ENCODE measurements at regions not wholly inside any gene's neighbourhood (a gene's known extent, or its start where the extent isn't known, plus 50 kb on each side); places are given as distances from the start of the nearest gene placed in this dataset.

DNA sequence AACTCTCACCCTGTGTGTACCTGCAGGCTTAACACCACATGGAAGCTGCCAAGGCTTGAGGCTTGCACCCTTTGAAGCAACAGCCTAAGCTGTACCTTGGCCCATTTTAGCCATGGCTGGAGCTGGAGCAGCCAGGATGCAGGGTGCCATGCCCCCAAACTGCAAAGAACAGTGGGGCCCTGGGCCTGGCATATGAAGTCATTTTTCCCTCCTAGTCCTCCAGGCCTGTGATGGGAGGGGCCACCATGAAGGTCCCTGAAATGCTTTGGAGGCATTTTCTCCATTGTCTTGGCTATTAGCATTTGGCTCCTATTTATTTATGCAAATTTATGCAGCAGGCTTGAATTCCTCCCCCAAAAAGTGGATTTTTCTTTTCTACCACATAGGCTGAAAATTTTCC, 238.4 kb downstream of the CDCA7 start:
- TF ChIP-seq, protein P1, sequence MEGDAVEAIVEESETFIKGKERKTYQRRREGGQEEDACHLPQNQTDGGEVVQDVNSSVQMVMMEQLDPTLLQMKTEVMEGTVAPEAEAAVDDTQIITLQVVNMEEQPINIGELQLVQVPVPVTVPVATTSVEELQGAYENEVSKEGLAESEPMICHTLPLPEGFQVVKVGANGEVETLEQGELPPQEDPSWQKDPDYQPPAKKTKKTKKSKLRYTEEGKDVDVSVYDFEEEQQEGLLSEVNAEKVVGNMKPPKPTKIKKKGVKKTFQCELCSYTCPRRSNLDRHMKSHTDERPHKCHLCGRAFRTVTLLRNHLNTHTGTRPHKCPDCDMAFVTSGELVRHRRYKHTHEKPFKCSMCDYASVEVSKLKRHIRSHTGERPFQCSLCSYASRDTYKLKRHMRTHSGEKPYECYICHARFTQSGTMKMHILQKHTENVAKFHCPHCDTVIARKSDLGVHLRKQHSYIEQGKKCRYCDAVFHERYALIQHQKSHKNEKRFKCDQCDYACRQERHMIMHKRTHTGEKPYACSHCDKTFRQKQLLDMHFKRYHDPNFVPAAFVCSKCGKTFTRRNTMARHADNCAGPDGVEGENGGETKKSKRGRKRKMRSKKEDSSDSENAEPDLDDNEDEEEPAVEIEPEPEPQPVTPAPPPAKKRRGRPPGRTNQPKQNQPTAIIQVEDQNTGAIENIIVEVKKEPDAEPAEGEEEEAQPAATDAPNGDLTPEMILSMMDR (IDR thresholded peaks at IDR 0.05) = no peak
- no peak for TF ChIP-seq POLR2A (IDR thresholded peaks at IDR 0.05)
- TF ChIP-seq POLR2AphosphoS5 (IDR thresholded peaks at IDR 0.05) = no peak

Measured in stomach (tissue), 4 donors.